ENCODE measurements at regions not wholly inside any gene's neighbourhood (a gene's known extent, or its start where the extent isn't known, plus 50 kb on each side); places are given as distances from the start of the nearest gene placed in this dataset.

DNA sequence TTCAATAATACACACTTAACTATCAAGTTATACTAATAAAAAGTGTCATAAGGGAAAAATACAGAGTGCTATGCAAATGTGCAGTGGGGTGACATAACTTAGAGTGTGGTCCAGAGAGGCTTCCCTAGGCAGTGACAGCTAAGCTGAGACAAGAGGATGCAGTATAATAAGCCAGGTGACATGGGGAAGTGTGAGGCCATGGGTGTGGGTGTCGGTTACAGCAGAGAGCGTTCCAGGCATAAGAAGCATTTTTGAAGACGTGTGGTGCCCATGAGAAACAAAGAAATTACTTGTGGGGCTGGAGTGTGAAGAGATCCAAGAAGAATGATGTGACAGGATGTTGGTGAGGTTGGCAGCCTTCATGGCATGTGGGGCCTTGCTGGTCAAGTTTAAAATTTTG is 78.1 kb upstream of the PICALM start:
- ChIA-PET POLR2A (no interaction called here), CTCF (interaction anchor here (1.5 to 1.9 kb wide), 3 partner anchors 8 to 292 kb away, joined by 3 to 7 read pairs (median 3); partner anchors contain the start of gene CCDC83)
- intact Hi-C loops (cut with micrococcal nuclease) (no loop called here), dilution Hi-C loops (cut with MboI; ENCODE audit: extremely low pct_ligation_motif_present, low sequenced_read_pairs) (no loop called here)
- BruUV-seq (replicated peaks) = no TSS peak
- no peak overlapping the region for H3K27ac ChIP-seq (ENCODE audit: insufficient read depth, low read depth, low read length)
- H3K9me3 ChIP-seq (replicated peaks; ENCODE audit: control insufficient read depth, insufficient read depth, low read length) = no peaks in the 10 kb centered on the region
- DNase-seq (ENCODE audit: low read depth, low spot score) = no peak
- no peak overlapping the region for H3K4me3 ChIP-seq (replicated peaks in 1 of 3; ENCODE audit: insufficient read depth in 1 of 3, low read depth in 1 of 3, low read length in 3 of 3)
- H3K36me3 ChIP-seq (ENCODE audit: control insufficient read depth in 2 of 2, extremely low read depth in 1 of 2, insufficient read depth in 2 of 2, low read length in 2 of 2) = no peaks in the 10 kb centered on the region
- FAIRE-seq = no peak
- H3K9ac ChIP-seq (replicated peaks; ENCODE audit: extremely low read depth, insufficient read depth, low read length) = no peak overlapping the region
- no peaks in the 10 kb centered on the region for H3K79me2 ChIP-seq (ENCODE audit: control insufficient read depth, insufficient read depth, low read length)
- no peaks in the 10 kb centered on the region for H4K20me1 ChIP-seq (replicated peaks; ENCODE audit: control insufficient read depth, extremely low read depth, insufficient read depth, low read length)
- H2AFZ ChIP-seq (ENCODE audit: low read depth, low read length) = no peak overlapping the region
- H3K9me1 ChIP-seq (replicated peaks; ENCODE audit: control insufficient read depth, extremely low read depth, insufficient read depth, low read length) = no peaks in the 10 kb centered on the region
- H3K27me3 ChIP-seq (ENCODE audit: control insufficient read depth in 2 of 2, insufficient read depth in 2 of 2, low read length in 2 of 2) = no peaks in the 10 kb centered on the region
- peaks cover 16% of the 10 kb centered on the region for H3K4me1 ChIP-seq (ENCODE audit: control insufficient read depth, extremely low read depth, insufficient read depth, low read length)
- TF ChIP-seq, protein P1, sequence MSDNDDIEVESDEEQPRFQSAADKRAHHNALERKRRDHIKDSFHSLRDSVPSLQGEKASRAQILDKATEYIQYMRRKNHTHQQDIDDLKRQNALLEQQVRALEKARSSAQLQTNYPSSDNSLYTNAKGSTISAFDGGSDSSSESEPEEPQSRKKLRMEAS (IDR thresholded peaks at IDR 0.05; ENCODE audit: insufficient read depth, insufficient read length) = no peak
- no peak for TF ChIP-seq POLR2AphosphoS5 (IDR thresholded peaks at IDR 0.05; ENCODE audit: insufficient read depth, low read depth, low read length)
- TF ChIP-seq GATA2 (IDR thresholded peaks at IDR 0.05; ENCODE audit: insufficient read depth, insufficient read length, low read depth, low read length) = no peak
- H3K4me2 ChIP-seq (ENCODE audit: insufficient read depth, low read length) = no peak overlapping the region

DNA sequence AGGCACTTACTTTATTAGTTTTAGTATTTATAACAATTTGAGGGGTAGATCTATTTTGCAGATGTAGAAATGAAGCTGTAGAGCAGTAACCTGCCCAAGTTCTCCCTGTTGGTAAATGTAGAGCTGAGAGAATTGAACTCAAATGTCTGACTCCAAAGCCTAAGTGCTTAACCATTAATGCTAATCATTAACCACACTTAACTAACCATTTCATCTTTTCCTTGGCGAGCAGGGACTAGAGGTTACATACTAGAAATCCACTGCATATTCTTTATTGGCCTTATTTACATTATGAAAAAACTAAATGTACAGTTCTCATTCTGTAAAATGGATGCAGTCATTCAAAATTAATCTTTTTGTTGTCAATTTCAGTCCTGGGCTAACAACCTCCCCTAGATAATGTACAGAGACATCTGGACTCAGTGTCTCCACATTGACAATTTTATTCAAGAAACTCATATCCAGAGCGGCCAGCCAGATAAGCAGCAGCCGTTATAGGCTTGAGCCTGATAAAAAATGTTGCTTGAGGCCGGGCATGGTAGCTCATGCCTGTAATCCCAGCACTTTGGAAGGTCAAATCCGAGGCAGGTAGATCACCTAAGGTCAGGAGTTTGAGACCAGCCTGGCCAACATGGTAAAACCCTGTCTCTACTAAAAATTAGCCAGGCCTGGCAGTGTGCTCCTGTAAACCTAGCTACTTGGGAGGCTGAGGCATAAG is 76.7 kb upstream of the PICALM start:
- TF ChIP-seq, protein P1 (IDR thresholded peaks at IDR 0.05; ENCODE audit: insufficient read depth, insufficient read length) = no peak
- TF ChIP-seq JUN (IDR thresholded peaks at IDR 0.05; ENCODE audit: borderline replicate concordance, insufficient read depth, insufficient read length, low read depth) (no peak), MYC (IDR thresholded peaks at IDR 0.05; ENCODE audit: low read depth, low read length) (no peak), FOS (IDR thresholded peaks at IDR 0.05; ENCODE audit: borderline replicate concordance, insufficient read depth, low read length) (no peak), POLR2AphosphoS5 (IDR thresholded peaks at IDR 0.05; ENCODE audit: insufficient read depth, low read depth, low read length) (no peak), CTCF (IDR thresholded peaks at IDR 0.05; ENCODE audit: extremely low read depth in 1 of 2, insufficient read depth in 1 of 2, low read depth in 1 of 2, low read length in 2 of 2) (no peak), POLR2A (IDR thresholded peaks at IDR 0.05; ENCODE audit: low read depth, low read length) (no peak), GATA2 (IDR thresholded peaks at IDR 0.05; ENCODE audit: insufficient read depth, insufficient read length, low read depth, low read length) (no peak), EZH2 (IDR thresholded peaks at IDR 0.05; ENCODE audit: borderline replicate concordance, low read depth, low read length, severe bottlenecking) (no peak)
- dilution Hi-C loops (cut with MboI; ENCODE audit: extremely low pct_ligation_motif_present, low sequenced_read_pairs) (no loop called here), intact Hi-C loops (cut with micrococcal nuclease) (no loop called here)
- no peak overlapping the region for H3K9ac ChIP-seq (replicated peaks; ENCODE audit: extremely low read depth, insufficient read depth, low read length)
- FAIRE-seq = peak; percentile 28
- no peaks in the 10 kb centered on the region for H3K27me3 ChIP-seq (ENCODE audit: control insufficient read depth in 2 of 2, insufficient read depth in 2 of 2, low read length in 2 of 2)
- no peaks in the 10 kb centered on the region for H3K36me3 ChIP-seq (ENCODE audit: control insufficient read depth in 2 of 2, extremely low read depth in 1 of 2, insufficient read depth in 2 of 2, low read length in 2 of 2)
- no peaks in the 10 kb centered on the region for H3K79me2 ChIP-seq (ENCODE audit: control insufficient read depth, insufficient read depth, low read length)
- no TSS peak for BruUV-seq (replicated peaks)
- H3K4me2 ChIP-seq (ENCODE audit: insufficient read depth, low read length) = no peak overlapping the region
- H3K4me1 ChIP-seq (ENCODE audit: control insufficient read depth, extremely low read depth, insufficient read depth, low read length) = peaks cover 2% of the 10 kb centered on the region
- ChIA-PET POLR2A (no interaction called here), CTCF (interaction anchor here (1.2 to 1.9 kb wide), 2 partner anchors 8 to 48 kb away, joined by 3 to 5 read pairs; no protein-coding TSS in a partner anchor)
- no peaks in the 10 kb centered on the region for H4K20me1 ChIP-seq (replicated peaks; ENCODE audit: control insufficient read depth, extremely low read depth, insufficient read depth, low read length)
- no peak for DNase-seq (ENCODE audit: low read depth, low spot score)
- no peak overlapping the region for H3K27ac ChIP-seq (ENCODE audit: insufficient read depth, low read depth, low read length)
- no peak overlapping the region for H3K4me3 ChIP-seq (replicated peaks in 1 of 3; ENCODE audit: insufficient read depth in 1 of 3, low read depth in 1 of 3, low read length in 3 of 3)
- no peaks in the 10 kb centered on the region for H3K9me1 ChIP-seq (replicated peaks; ENCODE audit: control insufficient read depth, extremely low read depth, insufficient read depth, low read length)
- no peaks in the 10 kb centered on the region for H3K9me3 ChIP-seq (replicated peaks; ENCODE audit: control insufficient read depth, insufficient read depth, low read length)
- no peak overlapping the region for H2AFZ ChIP-seq (ENCODE audit: low read depth, low read length)

Measured in endothelial cell of umbilical vein (primary cell).